ENCODE measurements at regions not wholly inside any gene's neighbourhood (a gene's known extent, or its start where the extent isn't known, plus 50 kb on each side); places are given as distances from the start of the nearest gene placed in this dataset.

DNA sequence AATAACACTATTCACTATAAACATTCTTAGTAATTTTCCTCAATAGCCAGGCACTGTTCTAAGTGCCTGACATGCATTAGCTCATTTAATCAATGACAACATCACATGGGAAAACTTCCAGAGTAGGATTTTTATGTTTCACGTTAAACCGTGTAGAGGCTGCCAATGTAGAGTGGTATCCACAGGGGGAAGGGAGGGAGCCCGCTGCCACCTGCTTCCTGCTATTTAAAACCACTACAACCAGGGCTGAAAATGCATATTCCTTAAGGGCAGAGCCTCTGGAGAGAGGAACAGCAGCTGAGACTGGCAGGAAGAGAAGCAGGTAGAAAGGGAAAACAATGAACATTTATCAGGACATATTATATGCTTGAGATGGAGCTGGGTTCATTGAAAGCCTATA is 684.3 kb upstream of the AUTS2 start:
- H3K27ac ChIP-seq (ENCODE audit: low read depth, low read length): no peak overlapping the region
- no peak overlapping the region for H3K56ac ChIP-seq (ENCODE audit: low read length)
- H2BK15ac ChIP-seq (replicated peaks; ENCODE audit: low read depth): no peak overlapping the region
- no peaks in the 10 kb centered on the region for H3K79me2 ChIP-seq (ENCODE audit: control insufficient read depth, insufficient read depth, low read length)
- H4K5ac ChIP-seq (ENCODE audit: low read length): no peak overlapping the region
- no peak for DNase-seq
- no peaks in the 10 kb centered on the region for H3K4me1 ChIP-seq (ENCODE audit: control insufficient read depth, low read depth, low read length)
- no peak overlapping the region for H3K9ac ChIP-seq (ENCODE audit: low read length)
- H3K23ac ChIP-seq (ENCODE audit: low read length): no peak overlapping the region
- H2AK5ac ChIP-seq (ENCODE audit: low read length): no peak overlapping the region
- WGBS (ENCODE audit: extremely low coverage, insufficient coverage, low lambda C conversion rate): no CpG with 5 or more reads among the region's 3 CpGs
- H3K4me3 ChIP-seq (ENCODE audit: low read length): no peak overlapping the region
- H3K79me1 ChIP-seq (ENCODE audit: low read length): no peaks in the 10 kb centered on the region
- H4K8ac ChIP-seq (ENCODE audit: low read depth, low read length): no peak overlapping the region
- H2BK120ac ChIP-seq (ENCODE audit: low read depth, low read length): no peak overlapping the region
- H3K27me3 ChIP-seq (ENCODE audit: insufficient read depth, low read length, poor library complexity): no peaks in the 10 kb centered on the region
- H3K36me3 ChIP-seq (ENCODE audit: control insufficient read depth, insufficient read depth, low read length): no peaks in the 10 kb centered on the region
- H3K4ac ChIP-seq (ENCODE audit: low read depth, low read length): no peak overlapping the region
- no peak overlapping the region for H3K4me2 ChIP-seq (ENCODE audit: low read length)
- no peak overlapping the region for H3K18ac ChIP-seq (ENCODE audit: low read length)
- no peak overlapping the region for H2BK5ac ChIP-seq (ENCODE audit: low read length)

- no peak overlapping the region for H2AK5ac ChIP-seq (ENCODE audit: low read length)
- H3K23ac ChIP-seq (ENCODE audit: low read length): no peak overlapping the region
- no peaks in the 10 kb centered on the region for H3K4me1 ChIP-seq (ENCODE audit: control insufficient read depth, low read depth, low read length)
- no peak overlapping the region for H3K4ac ChIP-seq (ENCODE audit: low read depth, low read length)
- H2BK120ac ChIP-seq (ENCODE audit: low read depth, low read length): no peak overlapping the region
- no CpG with 5 or more reads among the region's 5 CpGs for WGBS (ENCODE audit: extremely low coverage, insufficient coverage, low lambda C conversion rate)
- no peak overlapping the region for H3K4me2 ChIP-seq (ENCODE audit: low read length)
- no peak overlapping the region for H4K5ac ChIP-seq (ENCODE audit: low read length)
- H3K4me3 ChIP-seq (ENCODE audit: low read length): no peak overlapping the region
- H2BK15ac ChIP-seq (replicated peaks; ENCODE audit: low read depth): no peak overlapping the region
- no peaks in the 10 kb centered on the region for H3K36me3 ChIP-seq (ENCODE audit: control insufficient read depth, insufficient read depth, low read length)
- no peak overlapping the region for H3K18ac ChIP-seq (ENCODE audit: low read length)
- H3K27ac ChIP-seq (ENCODE audit: low read depth, low read length): no peak overlapping the region
- no peak overlapping the region for H4K8ac ChIP-seq (ENCODE audit: low read depth, low read length)
- no peak overlapping the region for H3K9ac ChIP-seq (ENCODE audit: low read length)
- no peaks in the 10 kb centered on the region for H3K27me3 ChIP-seq (ENCODE audit: insufficient read depth, low read length, poor library complexity)
- H2BK5ac ChIP-seq (ENCODE audit: low read length): no peak overlapping the region
- DNase-seq: no peak
- no peaks in the 10 kb centered on the region for H3K79me1 ChIP-seq (ENCODE audit: low read length)
- no peak overlapping the region for H3K56ac ChIP-seq (ENCODE audit: low read length)
- H3K79me2 ChIP-seq (ENCODE audit: control insufficient read depth, insufficient read depth, low read length): no peaks in the 10 kb centered on the region
Observed at GRCh38 chr7:68917041-68917651, 681.1 kb upstream of the AUTS2 start.

DNA sequence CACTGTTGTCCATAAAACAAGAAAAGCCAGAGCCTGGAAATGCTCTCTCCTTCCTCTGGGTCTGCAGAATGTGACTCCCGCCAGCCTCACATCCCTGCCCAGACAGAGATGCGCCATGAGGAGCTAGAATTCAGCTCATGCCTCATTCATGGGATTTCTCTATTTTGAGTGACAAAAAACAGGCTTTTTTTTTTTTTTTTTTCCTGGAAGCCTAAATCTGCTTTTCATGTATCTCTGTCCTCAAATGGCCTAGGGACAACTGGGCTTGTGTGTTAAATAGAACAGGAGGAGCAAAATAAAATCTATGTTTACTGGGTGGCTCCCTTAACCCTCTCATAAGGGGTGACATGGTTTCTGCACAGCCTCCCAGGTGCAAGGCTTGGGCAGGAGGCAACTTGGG is 679.7 kb upstream of the AUTS2 start:
- no peak overlapping the region for H4K8ac ChIP-seq (ENCODE audit: low read depth, low read length)
- no peak overlapping the region for H2BK15ac ChIP-seq (replicated peaks; ENCODE audit: low read depth)
- H3K4me2 ChIP-seq (ENCODE audit: low read length): no peak overlapping the region
- WGBS (ENCODE audit: extremely low coverage, insufficient coverage, low lambda C conversion rate): no CpG with 5 or more reads among the region's 2 CpGs
- no peak overlapping the region for H2BK5ac ChIP-seq (ENCODE audit: low read length)
- H3K36me3 ChIP-seq (ENCODE audit: control insufficient read depth, insufficient read depth, low read length): no peaks in the 10 kb centered on the region
- H3K56ac ChIP-seq (ENCODE audit: low read length): no peak overlapping the region
- H4K5ac ChIP-seq (ENCODE audit: low read length): no peak overlapping the region
- no peak overlapping the region for H3K18ac ChIP-seq (ENCODE audit: low read length)
- DNase-seq: no peak
- H2AK5ac ChIP-seq (ENCODE audit: low read length): no peak overlapping the region
- no peak overlapping the region for H3K23ac ChIP-seq (ENCODE audit: low read length)
- no peak overlapping the region for H3K27ac ChIP-seq (ENCODE audit: low read depth, low read length)
- no peaks in the 10 kb centered on the region for H3K4me1 ChIP-seq (ENCODE audit: control insufficient read depth, low read depth, low read length)
- H2BK120ac ChIP-seq (ENCODE audit: low read depth, low read length): no peak overlapping the region
- no peaks in the 10 kb centered on the region for H3K79me1 ChIP-seq (ENCODE audit: low read length)
- H3K79me2 ChIP-seq (ENCODE audit: control insufficient read depth, insufficient read depth, low read length): no peaks in the 10 kb centered on the region
- H3K4ac ChIP-seq (ENCODE audit: low read depth, low read length): no peak overlapping the region
- H3K27me3 ChIP-seq (ENCODE audit: insufficient read depth, low read length, poor library complexity): no peaks in the 10 kb centered on the region
- no peak overlapping the region for H3K4me3 ChIP-seq (ENCODE audit: low read length)
- no peak overlapping the region for H3K9ac ChIP-seq (ENCODE audit: low read length)

DNA sequence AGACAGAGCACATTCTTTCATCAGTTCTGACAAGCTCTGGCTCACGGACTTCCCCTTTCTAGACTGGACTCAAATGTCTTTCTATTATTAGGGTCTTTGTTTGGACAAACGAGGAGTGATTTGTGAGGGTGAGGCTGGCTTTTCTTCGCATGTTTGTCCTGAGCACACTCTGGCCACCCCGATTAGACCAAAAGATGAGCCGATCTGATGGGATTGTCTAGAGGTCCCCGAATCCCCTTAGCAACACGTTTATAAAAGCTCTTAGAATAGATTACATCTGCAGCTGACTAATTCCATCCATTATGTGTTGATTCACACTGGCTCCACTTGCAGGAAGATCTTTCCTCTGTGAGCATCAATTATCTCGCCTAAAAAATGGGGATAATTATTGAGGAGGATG is 675.4 kb upstream of the AUTS2 start:
- Histone ChIP-seq H2BK120ac (ENCODE audit: low read depth, low read length) (no peak overlapping the region), H3K4ac (ENCODE audit: low read depth, low read length) (no peak overlapping the region), H3K9ac (ENCODE audit: low read length) (no peak overlapping the region), H3K4me2 (ENCODE audit: low read length) (no peak overlapping the region), H4K8ac (ENCODE audit: low read depth, low read length) (no peak overlapping the region), H2AK5ac (ENCODE audit: low read length) (no peak overlapping the region), H3K79me1 (ENCODE audit: low read length) (no peaks in the 10 kb centered on the region), H3K56ac (ENCODE audit: low read length) (no peak overlapping the region), H3K18ac (ENCODE audit: low read length) (no peak overlapping the region), H3K4me3 (ENCODE audit: low read length) (no peak overlapping the region), H3K36me3 (ENCODE audit: control insufficient read depth, insufficient read depth, low read length) (no peaks in the 10 kb centered on the region), H4K5ac (ENCODE audit: low read length) (no peak overlapping the region), H3K23ac (ENCODE audit: low read length) (no peak overlapping the region), H2BK5ac (ENCODE audit: low read length) (no peak overlapping the region), H3K4me1 (ENCODE audit: control insufficient read depth, low read depth, low read length) (no peaks in the 10 kb centered on the region), H3K27ac (ENCODE audit: low read depth, low read length) (no peak overlapping the region), H3K79me2 (ENCODE audit: control insufficient read depth, insufficient read depth, low read length) (no peaks in the 10 kb centered on the region), H2BK15ac (replicated peaks; ENCODE audit: low read depth) (no peak overlapping the region), H3K27me3 (ENCODE audit: insufficient read depth, low read length, poor library complexity) (no peaks in the 10 kb centered on the region)
- no peak for DNase-seq
- no CpG with 5 or more reads among the region's 8 CpGs for WGBS (ENCODE audit: extremely low coverage, insufficient coverage, low lambda C conversion rate)

DNA sequence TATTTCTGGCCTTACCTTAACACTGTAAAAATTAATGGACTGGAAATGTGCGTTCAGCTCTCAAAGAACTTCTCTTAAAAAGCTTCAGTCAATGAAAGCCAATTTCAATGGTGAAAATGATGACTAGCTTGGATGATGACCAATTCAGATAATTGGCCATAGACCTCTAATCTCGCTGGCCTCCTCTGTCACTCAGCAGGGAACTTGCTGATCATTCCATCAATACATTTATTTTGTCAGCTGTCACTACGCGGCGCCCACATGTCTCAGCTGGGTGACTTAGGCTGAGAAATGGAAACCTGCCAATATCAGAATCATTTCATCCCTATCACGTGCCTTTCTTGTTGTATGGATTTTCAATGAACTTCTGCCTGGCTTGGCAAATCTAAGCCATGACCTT is 673.0 kb upstream of the AUTS2 start:
- H2AK5ac ChIP-seq (ENCODE audit: low read length): no peak overlapping the region
- no peak overlapping the region for H3K4ac ChIP-seq (ENCODE audit: low read depth, low read length)
- no peaks in the 10 kb centered on the region for H3K4me1 ChIP-seq (ENCODE audit: control insufficient read depth, low read depth, low read length)
- H3K4me3 ChIP-seq (ENCODE audit: low read length): no peak overlapping the region
- H2BK5ac ChIP-seq (ENCODE audit: low read length): no peak overlapping the region
- H3K18ac ChIP-seq (ENCODE audit: low read length): no peak overlapping the region
- no peak overlapping the region for H3K4me2 ChIP-seq (ENCODE audit: low read length)
- no peak overlapping the region for H3K9ac ChIP-seq (ENCODE audit: low read length)
- no peak overlapping the region for H4K8ac ChIP-seq (ENCODE audit: low read depth, low read length)
- no peak overlapping the region for H3K56ac ChIP-seq (ENCODE audit: low read length)
- H3K27ac ChIP-seq (ENCODE audit: low read depth, low read length): no peak overlapping the region
- H3K36me3 ChIP-seq (ENCODE audit: control insufficient read depth, insufficient read depth, low read length): no peaks in the 10 kb centered on the region
- H4K5ac ChIP-seq (ENCODE audit: low read length): no peak overlapping the region
- WGBS (ENCODE audit: extremely low coverage, insufficient coverage, low lambda C conversion rate): no CpG with 5 or more reads among the region's 6 CpGs
- no peaks in the 10 kb centered on the region for H3K27me3 ChIP-seq (ENCODE audit: insufficient read depth, low read length, poor library complexity)
- H2BK15ac ChIP-seq (replicated peaks; ENCODE audit: low read depth): no peak overlapping the region
- H3K79me1 ChIP-seq (ENCODE audit: low read length): no peaks in the 10 kb centered on the region
- DNase-seq: no peak
- H2BK120ac ChIP-seq (ENCODE audit: low read depth, low read length): no peak overlapping the region
- H3K23ac ChIP-seq (ENCODE audit: low read length): no peak overlapping the region
- H3K79me2 ChIP-seq (ENCODE audit: control insufficient read depth, insufficient read depth, low read length): no peaks in the 10 kb centered on the region

- no peak for DNase-seq
- Histone ChIP-seq H2BK15ac (replicated peaks; ENCODE audit: low read depth) (no peak overlapping the region), H3K79me2 (ENCODE audit: control insufficient read depth, insufficient read depth, low read length) (no peaks in the 10 kb centered on the region), H4K8ac (ENCODE audit: low read depth, low read length) (no peak overlapping the region), H3K4me2 (ENCODE audit: low read length) (no peak overlapping the region), H3K27ac (ENCODE audit: low read depth, low read length) (no peak overlapping the region), H4K5ac (ENCODE audit: low read length) (no peak overlapping the region), H3K18ac (ENCODE audit: low read length) (no peak overlapping the region), H2BK120ac (ENCODE audit: low read depth, low read length) (no peak overlapping the region), H3K56ac (ENCODE audit: low read length) (no peak overlapping the region), H2BK5ac (ENCODE audit: low read length) (no peak overlapping the region), H3K9ac (ENCODE audit: low read length) (no peak overlapping the region), H2AK5ac (ENCODE audit: low read length) (no peak overlapping the region), H3K36me3 (ENCODE audit: control insufficient read depth, insufficient read depth, low read length) (no peaks in the 10 kb centered on the region), H3K79me1 (ENCODE audit: low read length) (no peaks in the 10 kb centered on the region), H3K4ac (ENCODE audit: low read depth, low read length) (no peak overlapping the region), H3K4me3 (ENCODE audit: low read length) (no peak overlapping the region), H3K4me1 (ENCODE audit: control insufficient read depth, low read depth, low read length) (no peaks in the 10 kb centered on the region), H3K27me3 (ENCODE audit: insufficient read depth, low read length, poor library complexity) (no peaks in the 10 kb centered on the region), H3K23ac (ENCODE audit: low read length) (no peak overlapping the region)
- WGBS (ENCODE audit: extremely low coverage, insufficient coverage, low lambda C conversion rate): no CpG with 5 or more reads among the region's 6 CpGs
Observed at GRCh38 chr7:68929781-68930261, 668.5 kb upstream of the AUTS2 start.
